ENCODE measurements at regions not wholly inside any gene's neighbourhood (a gene's known extent, or its start where the extent isn't known, plus 50 kb on each side); places are given as distances from the start of the nearest gene placed in this dataset.

DNA sequence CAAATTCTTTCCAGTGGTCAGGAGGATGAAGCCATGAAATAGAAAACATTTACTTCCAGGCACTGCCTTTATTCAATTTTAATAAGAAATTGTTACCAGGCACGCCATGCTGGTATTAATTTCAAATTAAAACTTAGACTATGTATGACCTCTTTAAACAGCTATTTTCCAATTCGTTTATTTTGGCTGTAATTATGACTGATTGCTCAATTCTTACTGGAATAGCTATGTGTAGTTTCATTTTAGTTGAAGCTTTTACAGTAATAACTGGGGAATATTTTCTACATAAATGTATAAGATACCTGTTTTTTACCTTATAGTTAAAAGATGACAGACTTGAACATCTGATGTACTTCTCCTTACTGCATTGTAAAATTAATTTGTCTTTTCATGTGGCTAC lies 480.0 kb upstream of the GOLIM4 start:
- DNase-seq (ENCODE audit: low read depth, low spot score) (no peak), FAIRE-seq (no peak)
- Histone ChIP-seq H3K9me3 (ENCODE audit: control insufficient read depth, low read depth, low read length) (no peaks in the 10 kb centered on the region), H3K4me2 (ENCODE audit: control insufficient read depth, extremely low read depth, insufficient read depth, low read depth, low read length) (no peak overlapping the region), H2AFZ (ENCODE audit: control insufficient read depth, low read length) (no peak overlapping the region), H4K20me1 (ENCODE audit: control insufficient read depth, extremely low read depth, insufficient read depth, low read length) (no peaks in the 10 kb centered on the region), H3K27me3 (ENCODE audit: control insufficient read depth, extremely low read depth, insufficient read depth, low read length) (no peaks in the 10 kb centered on the region), H3K36me3 (ENCODE audit: control insufficient read depth in 2 of 2, extremely low read depth in 1 of 2, insufficient read depth in 2 of 2, low read length in 2 of 2) (no peaks in the 10 kb centered on the region), H3K9ac (ENCODE audit: control insufficient read depth, extremely low read depth, insufficient read depth, low read length) (no peak overlapping the region), H3K4me1 (ENCODE audit: control insufficient read depth, extremely low read depth, insufficient read depth, low read length) (no peaks in the 10 kb centered on the region), H3K79me2 (ENCODE audit: control insufficient read depth, insufficient read depth, low read length) (no peaks in the 10 kb centered on the region), H3K27ac (ENCODE audit: control insufficient read depth, insufficient read depth, low read length) (no peak overlapping the region), H3K4me3 (ENCODE audit: control insufficient read depth in 2 of 3, extremely low read depth in 1 of 3, insufficient read depth in 2 of 3, low read depth in 1 of 3, low read length in 3 of 3) (no peak overlapping the region), H3K9me1 (ENCODE audit: control insufficient read depth, extremely low read depth, insufficient read depth, low read length) (no peaks in the 10 kb centered on the region)
- TF ChIP-seq, protein P1, sequence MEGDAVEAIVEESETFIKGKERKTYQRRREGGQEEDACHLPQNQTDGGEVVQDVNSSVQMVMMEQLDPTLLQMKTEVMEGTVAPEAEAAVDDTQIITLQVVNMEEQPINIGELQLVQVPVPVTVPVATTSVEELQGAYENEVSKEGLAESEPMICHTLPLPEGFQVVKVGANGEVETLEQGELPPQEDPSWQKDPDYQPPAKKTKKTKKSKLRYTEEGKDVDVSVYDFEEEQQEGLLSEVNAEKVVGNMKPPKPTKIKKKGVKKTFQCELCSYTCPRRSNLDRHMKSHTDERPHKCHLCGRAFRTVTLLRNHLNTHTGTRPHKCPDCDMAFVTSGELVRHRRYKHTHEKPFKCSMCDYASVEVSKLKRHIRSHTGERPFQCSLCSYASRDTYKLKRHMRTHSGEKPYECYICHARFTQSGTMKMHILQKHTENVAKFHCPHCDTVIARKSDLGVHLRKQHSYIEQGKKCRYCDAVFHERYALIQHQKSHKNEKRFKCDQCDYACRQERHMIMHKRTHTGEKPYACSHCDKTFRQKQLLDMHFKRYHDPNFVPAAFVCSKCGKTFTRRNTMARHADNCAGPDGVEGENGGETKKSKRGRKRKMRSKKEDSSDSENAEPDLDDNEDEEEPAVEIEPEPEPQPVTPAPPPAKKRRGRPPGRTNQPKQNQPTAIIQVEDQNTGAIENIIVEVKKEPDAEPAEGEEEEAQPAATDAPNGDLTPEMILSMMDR (optimal IDR thresholded peaks at IDR 0.05 in 1 of 3, IDR thresholded peaks at IDR 0.05 in 1 of 3, conservative IDR thresholded peaks at IDR 0.05 in 1 of 3; ENCODE audit: extremely low read depth in 1 of 3, insufficient read depth in 2 of 3, low read length in 3 of 3): no peak
- no peak for TF ChIP-seq EZH2 (IDR thresholded peaks at IDR 0.05; ENCODE audit: low read length)
- dilution Hi-C loops (cut with MboI; ENCODE audit: extremely low pct_ligation_motif_present, low sequenced_read_pairs): no loop called here

DNA sequence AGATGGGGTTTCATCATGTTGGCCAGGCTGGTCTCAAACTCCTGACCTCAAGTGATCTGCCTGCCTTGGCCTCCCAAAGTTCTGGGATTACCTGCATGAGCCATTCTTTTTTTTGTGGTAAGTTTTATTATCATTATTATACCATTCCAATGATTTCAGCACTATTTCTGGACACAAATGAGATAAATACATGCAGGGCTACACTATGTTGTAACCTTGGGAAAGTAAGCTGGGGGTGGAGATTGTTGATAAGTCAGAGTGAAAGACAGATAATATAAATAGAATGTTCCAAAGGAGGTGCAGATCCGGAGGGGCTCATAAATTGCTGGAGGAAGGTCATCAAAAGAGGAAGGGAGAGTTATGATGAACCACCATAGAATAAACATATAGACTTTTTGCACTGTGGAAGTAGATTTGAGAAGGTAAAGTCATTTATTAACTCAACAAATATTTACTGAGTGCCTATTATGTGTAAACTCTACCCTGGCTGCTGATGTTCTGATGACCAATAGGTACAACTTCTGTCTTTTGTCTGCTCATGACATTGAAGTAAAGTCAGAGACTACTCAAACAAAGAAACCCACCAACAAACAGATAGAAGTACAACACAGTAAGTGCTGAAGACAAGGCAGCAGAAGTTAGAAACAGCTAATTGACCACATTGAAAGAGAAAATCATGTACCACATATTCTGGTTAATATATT lies 478.9 kb upstream of the GOLIM4 start:
- TF ChIP-seq, protein P1 (optimal IDR thresholded peaks at IDR 0.05 in 1 of 3, IDR thresholded peaks at IDR 0.05 in 1 of 3, conservative IDR thresholded peaks at IDR 0.05 in 1 of 3; ENCODE audit: extremely low read depth in 1 of 3, insufficient read depth in 2 of 3, low read length in 3 of 3): no peak
- no peak for TF ChIP-seq EZH2 (IDR thresholded peaks at IDR 0.05; ENCODE audit: low read length)
- no peaks in the 10 kb centered on the region for H3K9me1 ChIP-seq (ENCODE audit: control insufficient read depth, extremely low read depth, insufficient read depth, low read length)
- no peaks in the 10 kb centered on the region for H3K9me3 ChIP-seq (ENCODE audit: control insufficient read depth, low read depth, low read length)
- no peaks in the 10 kb centered on the region for H3K79me2 ChIP-seq (ENCODE audit: control insufficient read depth, insufficient read depth, low read length)
- no peaks in the 10 kb centered on the region for H3K27me3 ChIP-seq (ENCODE audit: control insufficient read depth, extremely low read depth, insufficient read depth, low read length)
- no peaks in the 10 kb centered on the region for H4K20me1 ChIP-seq (ENCODE audit: control insufficient read depth, extremely low read depth, insufficient read depth, low read length)
- no peak overlapping the region for H3K4me2 ChIP-seq (ENCODE audit: control insufficient read depth, extremely low read depth, insufficient read depth, low read depth, low read length)
- no peak overlapping the region for H3K4me3 ChIP-seq (ENCODE audit: control insufficient read depth in 2 of 3, extremely low read depth in 1 of 3, insufficient read depth in 2 of 3, low read depth in 1 of 3, low read length in 3 of 3)
- H3K4me1 ChIP-seq (ENCODE audit: control insufficient read depth, extremely low read depth, insufficient read depth, low read length): no peaks in the 10 kb centered on the region
- dilution Hi-C loops (cut with MboI; ENCODE audit: extremely low pct_ligation_motif_present, low sequenced_read_pairs): no loop called here
- H3K27ac ChIP-seq (ENCODE audit: control insufficient read depth, insufficient read depth, low read length): no peak overlapping the region
- H3K36me3 ChIP-seq (ENCODE audit: control insufficient read depth in 2 of 2, extremely low read depth in 1 of 2, insufficient read depth in 2 of 2, low read length in 2 of 2): no peaks in the 10 kb centered on the region
- FAIRE-seq (no peak), DNase-seq (ENCODE audit: low read depth, low spot score) (no peak)
- no peak overlapping the region for H2AFZ ChIP-seq (ENCODE audit: control insufficient read depth, low read length)
- no peak overlapping the region for H3K9ac ChIP-seq (ENCODE audit: control insufficient read depth, extremely low read depth, insufficient read depth, low read length)

Measured in keratinocyte (primary cell).